IPS-18c (cell line): ENCODE measurements at regions not wholly inside any gene's neighbourhood (a gene's known extent, or its start where the extent isn't known, plus 50 kb on each side); places are given as distances from the start of the nearest gene placed in this dataset.

ENCODE experiments used
- H3K4me3 ChIP-seq: 2 replicates; pipeline ENCODE4 v1.7.0; 2013; ENCODE audit warnings: low read depth, mild to moderate bottlenecking, low read length, moderate library complexity; ENCODE audit not compliant: insufficient read depth
- H3K9me3 ChIP-seq: one replicate; pipeline ENCODE4 v1.6.1; 2013; ENCODE audit warnings: mild to moderate bottlenecking, low read length, moderate library complexity; ENCODE audit not compliant: control insufficient read depth, insufficient read depth

- Histone ChIP-seq H3K4me3 (no peak overlapping the region), H3K9me3 (no peaks in the 10 kb centered on the region)
Measured at GRCh38 chr6:18703546-18703945, 316.4 kb downstream of the RNF144B start.

DNA sequence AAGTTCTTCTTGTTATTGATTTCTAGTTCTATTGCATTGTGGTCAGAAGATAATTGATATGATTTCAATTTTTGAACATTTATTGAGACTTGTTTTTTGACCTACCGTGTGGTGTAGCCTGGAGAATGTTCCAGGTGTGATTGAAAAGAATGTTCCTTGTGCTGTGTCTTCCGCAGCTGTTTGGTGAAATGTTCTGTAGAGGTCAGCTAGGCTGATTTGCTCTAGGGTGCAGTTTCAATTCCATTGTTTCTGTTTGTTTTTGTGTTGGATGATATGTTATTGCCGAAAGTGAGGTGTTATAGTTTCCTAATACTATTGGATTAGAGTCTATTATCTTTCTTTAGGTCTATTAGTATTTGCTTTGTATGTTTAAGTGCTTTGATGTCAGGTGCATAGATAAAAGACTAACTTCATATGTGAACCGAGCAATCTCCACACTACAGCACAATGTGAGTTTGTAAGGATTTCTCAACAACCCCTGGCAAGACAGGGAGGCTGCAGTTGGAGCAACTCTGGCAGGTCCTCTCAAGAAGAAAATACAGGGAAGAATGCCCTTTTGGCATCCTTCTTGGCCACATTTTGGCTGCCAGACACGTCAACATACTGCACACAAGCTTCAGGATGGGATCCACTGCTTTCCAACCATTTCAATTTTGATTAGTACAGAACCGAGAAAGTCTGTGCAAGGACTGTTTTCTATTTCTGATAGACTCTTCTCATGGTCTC lies 320.7 kb downstream of the RNF144B start:
- no peaks in the 10 kb centered on the region for H3K9me3 ChIP-seq
- H3K4me3 ChIP-seq, result no peak overlapping the region

DNA sequence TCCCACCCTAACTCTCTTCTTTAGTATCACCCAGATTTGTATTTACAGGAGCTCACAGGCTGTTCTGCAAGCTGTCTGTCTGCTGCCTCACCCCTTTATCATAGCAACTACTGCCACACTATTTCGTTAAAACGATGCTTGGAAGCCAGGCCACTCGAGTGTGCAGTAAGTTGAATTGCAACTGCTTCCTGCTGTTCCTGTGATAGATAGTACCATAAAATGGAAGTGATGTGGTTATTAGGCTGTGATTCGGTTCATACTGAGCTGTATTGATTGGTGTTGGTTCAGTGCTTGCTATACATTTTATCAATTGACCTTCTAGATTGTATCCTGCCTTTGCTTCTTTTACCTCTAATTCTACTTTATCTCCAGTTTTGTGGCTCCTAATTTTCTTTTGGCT lies 325.4 kb downstream of the RNF144B start:
- H3K4me3 ChIP-seq, result no peak overlapping the region
- H3K9me3 ChIP-seq, result no peaks in the 10 kb centered on the region

GRCh38 chr6:18720075-18720474 lies 332.9 kb downstream of the RNF144B start:
- Histone ChIP-seq H3K4me3 (no peak overlapping the region), H3K9me3 (no peaks in the 10 kb centered on the region)

- no peak overlapping the region for H3K4me3 ChIP-seq
Measured at GRCh38 chr6:18724056-18724455, 336.9 kb downstream of the RNF144B start.

DNA sequence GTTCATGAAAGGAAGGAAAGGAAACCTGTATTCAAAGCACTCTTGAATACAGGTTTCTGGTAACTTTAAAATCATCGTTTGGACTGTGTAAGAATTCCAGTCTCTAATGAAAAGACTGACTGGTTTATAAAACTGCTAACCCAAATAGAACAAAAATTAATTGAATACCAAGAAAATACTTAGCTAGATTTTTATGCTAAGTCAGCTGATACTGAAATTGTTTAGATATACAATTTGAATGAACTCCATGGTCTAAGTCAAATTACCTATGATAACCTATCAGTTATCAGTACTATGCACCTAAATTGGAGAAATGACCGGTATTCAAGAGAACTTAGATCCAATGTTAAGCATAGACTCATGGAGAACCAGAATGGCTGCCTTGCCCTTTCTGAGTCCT lies 338.3 kb downstream of the RNF144B start:
- H3K4me3 ChIP-seq, result no peak overlapping the region
- no peaks in the 10 kb centered on the region for H3K9me3 ChIP-seq

More at GRCh38 chr6:18724056-18724455, 336.9 kb downstream of the RNF144B start:
- H3K9me3 ChIP-seq, result no peaks in the 10 kb centered on the region

DNA sequence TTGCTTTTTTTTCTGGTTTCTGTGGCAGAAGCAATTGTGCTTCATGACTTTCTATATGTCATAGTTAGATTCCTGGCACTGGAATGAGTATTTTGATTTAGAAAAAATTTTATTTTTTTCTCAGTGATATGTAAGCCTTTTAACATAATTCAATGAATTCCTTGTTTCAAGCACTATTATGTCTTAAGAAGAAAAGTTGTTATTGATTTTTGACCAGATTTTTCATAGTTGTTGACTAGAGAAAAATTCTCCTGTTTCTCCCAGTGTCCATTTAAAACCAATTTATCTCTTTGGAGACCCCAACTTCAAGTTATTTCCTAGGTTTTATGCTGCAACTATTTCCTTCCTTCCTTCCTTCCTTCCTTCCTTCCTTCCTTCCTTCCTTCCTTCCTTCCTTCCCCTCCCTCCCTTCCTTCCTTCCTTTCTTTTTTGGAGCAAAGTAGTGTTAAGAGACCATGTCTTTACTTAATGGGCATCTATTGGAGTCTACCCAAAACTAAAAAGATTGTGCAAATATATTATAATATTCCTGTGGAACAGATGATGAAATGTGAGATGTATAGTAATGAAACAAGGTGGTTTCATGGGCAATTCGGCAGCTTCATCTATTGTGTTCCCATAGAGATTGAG lies 346.9 kb downstream of the RNF144B start:
- H3K9me3 ChIP-seq, result no peaks in the 10 kb centered on the region
- H3K4me3 ChIP-seq, result no peak overlapping the region

DNA sequence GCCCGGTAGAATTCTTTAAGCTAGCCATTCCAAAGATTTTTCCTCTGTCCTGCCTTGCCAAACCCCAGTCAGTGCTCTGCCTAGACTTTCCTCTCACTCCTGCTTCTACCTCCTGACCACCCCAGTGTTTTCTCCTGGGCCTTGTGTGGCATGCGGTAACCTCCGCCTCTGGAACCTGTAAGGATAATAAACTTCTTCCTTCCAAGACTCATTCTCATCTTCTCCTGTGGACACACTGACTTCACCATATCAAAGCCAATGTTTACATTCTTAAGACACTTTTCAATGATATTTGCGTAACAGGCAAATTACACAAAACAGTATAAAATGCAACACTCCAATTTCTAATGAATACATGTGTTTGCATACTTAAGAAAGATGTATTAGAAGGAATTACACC lies 354.6 kb downstream of the RNF144B start:
- Histone ChIP-seq H3K9me3 (no peaks in the 10 kb centered on the region), H3K4me3 (no peak overlapping the region)

GRCh38 chr6:18742406-18742805 lies 355.3 kb downstream of the RNF144B start:
- H3K9me3 ChIP-seq, result no peaks in the 10 kb centered on the region

GRCh38 chr6:18746727-18747126 lies 359.6 kb downstream of the RNF144B start:
- no peak overlapping the region for H3K4me3 ChIP-seq

More at GRCh38 chr6:18742406-18742805, 355.3 kb downstream of the RNF144B start:
- H3K4me3 ChIP-seq, result no peak overlapping the region

DNA sequence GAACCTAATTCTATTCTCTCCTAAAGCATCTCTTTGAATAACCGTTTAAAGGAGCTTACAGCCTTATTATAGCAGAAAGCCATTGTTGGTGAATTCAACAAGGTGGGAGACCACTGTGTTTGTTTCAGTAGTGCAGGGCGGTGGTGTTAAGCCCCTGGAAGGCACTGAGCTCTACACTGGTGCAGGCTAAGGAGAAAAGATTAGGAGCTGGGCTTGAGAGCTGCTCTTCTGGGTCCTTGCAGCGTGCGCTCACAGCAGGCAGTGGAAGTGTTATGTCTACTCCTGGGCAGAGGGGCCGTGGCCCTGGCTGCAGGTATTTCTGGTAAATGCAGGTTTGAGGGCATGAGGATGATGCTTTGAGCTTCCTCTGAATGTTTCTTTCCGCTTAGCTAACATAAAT lies 361.2 kb downstream of the RNF144B start:
- no peaks in the 10 kb centered on the region for H3K9me3 ChIP-seq
- H3K4me3 ChIP-seq, result no peak overlapping the region

More at GRCh38 chr6:18746727-18747126, 359.6 kb downstream of the RNF144B start:
- no peaks in the 10 kb centered on the region for H3K9me3 ChIP-seq

GRCh38 chr6:18752278-18753068 lies 365.3 kb downstream of the RNF144B start:
- no peak overlapping the region for H3K4me3 ChIP-seq
- no peaks in the 10 kb centered on the region for H3K9me3 ChIP-seq

- Histone ChIP-seq H3K9me3 (no peaks in the 10 kb centered on the region), H3K4me3 (no peak overlapping the region)
Measured at GRCh38 chr6:18753076-18753475, 365.9 kb downstream of the RNF144B start.

DNA sequence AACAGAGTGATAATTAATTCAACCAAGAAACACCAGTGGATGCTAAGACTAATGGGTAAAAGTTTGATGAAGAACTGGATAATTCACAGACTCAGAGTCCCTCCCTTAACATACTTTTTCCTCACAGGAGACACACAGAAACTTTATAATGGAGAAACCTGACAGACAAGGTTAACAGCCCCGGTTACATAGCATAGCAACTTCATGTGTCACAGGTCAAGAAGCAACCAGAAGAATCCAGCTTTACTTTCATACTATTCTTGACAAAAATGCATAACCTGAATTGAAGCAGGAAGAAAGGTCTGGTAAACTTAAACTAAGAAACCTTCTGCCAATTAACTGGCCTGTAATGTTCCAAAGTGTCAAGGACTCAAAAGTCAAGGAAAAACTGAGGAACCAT lies 375.9 kb downstream of the RNF144B start:
- Histone ChIP-seq H3K4me3 (no peak overlapping the region), H3K9me3 (no peaks in the 10 kb centered on the region)

DNA sequence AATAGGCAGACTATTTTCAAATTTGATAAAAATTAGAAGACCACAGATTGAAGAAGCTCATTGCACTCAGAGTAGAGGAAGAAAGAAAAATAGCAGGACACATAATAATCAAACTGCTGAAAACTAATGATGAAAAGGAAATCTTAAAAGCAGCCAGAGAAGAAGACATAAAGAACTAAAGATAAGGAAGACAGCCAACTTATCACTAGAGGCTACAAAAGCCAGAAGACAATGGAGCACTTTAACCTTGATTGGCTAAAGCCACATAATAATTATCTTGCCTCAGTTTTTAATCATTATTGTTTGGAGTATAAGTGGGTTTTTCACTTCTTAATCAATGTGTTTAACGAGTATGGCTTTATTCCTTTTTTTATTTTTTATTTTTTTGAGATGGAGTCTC lies 397.6 kb downstream of the RNF144B start:
- no peaks in the 10 kb centered on the region for H3K9me3 ChIP-seq
- no peak overlapping the region for H3K4me3 ChIP-seq

DNA sequence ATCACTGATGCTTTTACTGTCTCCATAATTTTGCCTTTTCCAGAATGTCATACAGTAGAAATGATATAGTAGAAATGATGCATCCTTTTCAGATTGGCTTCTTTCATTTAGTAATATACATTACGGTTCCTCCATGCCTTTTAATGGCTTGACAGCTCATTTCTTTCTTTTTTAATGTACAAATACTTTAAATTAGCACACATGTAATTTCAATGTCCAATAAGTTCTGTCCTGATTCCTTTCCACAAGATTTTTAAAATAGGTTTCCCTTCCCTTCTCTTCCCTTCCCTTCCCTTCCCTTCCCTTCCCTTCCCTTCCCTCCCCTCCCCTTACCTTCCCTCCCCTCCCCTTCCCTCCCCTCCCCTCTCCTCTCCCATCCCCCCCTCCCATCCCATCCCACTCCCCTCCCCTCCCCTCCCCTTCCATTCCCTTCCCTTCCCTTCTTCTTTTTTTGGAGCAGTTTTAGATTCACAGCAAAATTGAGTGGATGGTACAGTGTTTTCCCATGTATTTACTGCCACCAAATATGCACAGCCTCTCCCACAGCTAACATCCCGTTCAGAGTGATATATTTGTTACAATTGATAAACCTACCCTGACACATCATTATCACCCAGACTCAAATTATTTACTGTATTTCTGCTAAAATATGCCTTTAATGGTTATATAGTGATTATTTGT lies 398.8 kb downstream of the RNF144B start:
- no peaks in the 10 kb centered on the region for H3K9me3 ChIP-seq
- no peak overlapping the region for H3K4me3 ChIP-seq

DNA sequence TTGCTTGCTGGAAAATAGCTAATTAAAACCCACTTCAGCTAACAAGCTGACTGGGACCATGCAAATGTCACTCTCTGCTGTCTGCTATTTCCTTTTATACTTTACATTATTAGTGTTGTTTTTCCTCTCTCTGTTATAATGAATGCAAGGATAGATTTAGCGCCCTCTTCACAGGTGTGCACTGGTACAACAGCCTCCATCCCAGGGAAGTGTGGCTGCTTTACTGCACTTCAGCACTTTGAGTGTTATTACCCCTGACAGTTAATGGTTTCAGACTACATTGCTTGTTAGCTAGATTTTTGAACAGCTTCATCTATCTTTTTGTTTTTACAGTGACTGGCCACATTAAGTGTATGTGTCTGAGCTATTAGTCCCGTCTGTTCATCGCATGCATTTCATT lies 405.7 kb downstream of the RNF144B start:
- H3K4me3 ChIP-seq, result no peak overlapping the region
- no peaks in the 10 kb centered on the region for H3K9me3 ChIP-seq
